ENCODE measurements at regions not wholly inside any gene's neighbourhood (a gene's known extent, or its start where the extent isn't known, plus 50 kb on each side); places are given as distances from the start of the nearest gene placed in this dataset.
"Not testable (repeated sequence)": the region's sequence is repeated elsewhere in the genome, so short reads cannot be mapped to it uniquely, and the experiment has no call there.

DNA sequence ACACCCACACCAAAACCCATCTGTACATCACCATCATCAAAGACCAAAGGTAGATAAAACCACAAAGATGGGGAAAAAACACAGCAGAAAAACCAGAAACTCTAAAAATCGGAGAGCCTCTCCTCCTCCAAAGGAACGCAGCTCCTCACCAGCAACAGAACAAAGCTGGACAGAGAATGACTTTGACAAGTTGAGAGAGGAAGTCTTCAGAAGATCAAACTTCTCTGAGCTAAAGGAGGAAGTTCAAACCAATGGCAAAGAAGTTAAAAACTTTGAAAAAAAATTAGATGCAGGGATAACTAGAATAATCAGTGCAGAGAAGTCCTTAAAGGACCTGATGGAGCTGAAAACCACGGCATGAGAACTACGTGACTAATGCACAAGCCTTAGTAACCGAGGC, 247.5 kb upstream of the ERBB4 start:
- not testable (repeated sequence) for DNase-seq (ENCODE audit: low read depth in 2 of 2)

DNA sequence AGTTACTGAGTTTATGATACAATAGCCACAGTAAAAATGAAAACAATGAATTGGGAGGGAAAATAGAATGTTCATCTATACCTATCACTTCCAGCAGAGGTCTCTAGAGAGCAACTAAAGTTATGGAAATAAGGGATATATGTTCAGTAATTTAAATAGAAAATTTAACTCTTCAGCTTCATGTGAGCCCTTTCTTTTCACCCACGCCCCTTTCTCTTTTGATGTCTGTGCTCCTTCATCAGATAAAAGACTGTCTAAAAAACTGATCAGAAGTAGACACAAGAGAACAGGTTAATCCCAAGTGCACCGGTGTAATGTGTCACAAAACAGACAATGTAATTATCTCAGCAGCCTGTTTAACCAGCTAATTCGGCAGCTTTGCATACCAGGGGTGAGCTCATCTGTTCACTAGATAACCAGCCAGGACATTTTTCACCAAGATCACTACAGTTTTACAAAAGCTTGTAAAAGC, 238.5 kb upstream of the ERBB4 start:
- no peak for DNase-seq (ENCODE audit: low read depth in 2 of 2)

DNA sequence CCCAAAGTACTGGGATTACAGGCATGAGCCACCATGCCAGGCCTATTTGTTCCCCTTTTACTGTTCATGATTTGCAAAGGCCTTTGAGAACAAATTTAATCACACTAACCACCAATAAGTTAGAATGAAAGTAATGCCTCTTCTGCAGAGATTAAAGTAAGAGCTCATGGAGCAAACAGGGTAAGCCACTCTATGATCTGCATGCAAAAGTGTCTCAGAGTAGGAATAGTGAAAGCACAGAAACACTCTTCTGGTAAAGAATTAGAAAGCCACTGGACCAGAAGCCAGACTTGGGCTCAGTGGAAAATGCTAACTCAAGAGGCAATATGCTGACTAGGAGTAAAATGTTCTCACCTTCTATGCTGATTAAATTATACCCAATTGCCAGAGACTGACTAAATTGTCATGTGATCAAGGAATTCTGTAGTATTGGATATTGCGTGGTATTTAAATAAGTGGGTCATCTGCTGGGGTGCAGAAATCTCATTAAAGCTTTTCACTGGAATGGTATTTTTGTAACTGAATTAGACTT, 235.3 kb upstream of the ERBB4 start:
- no peak for DNase-seq (ENCODE audit: low read depth in 2 of 2)

DNA sequence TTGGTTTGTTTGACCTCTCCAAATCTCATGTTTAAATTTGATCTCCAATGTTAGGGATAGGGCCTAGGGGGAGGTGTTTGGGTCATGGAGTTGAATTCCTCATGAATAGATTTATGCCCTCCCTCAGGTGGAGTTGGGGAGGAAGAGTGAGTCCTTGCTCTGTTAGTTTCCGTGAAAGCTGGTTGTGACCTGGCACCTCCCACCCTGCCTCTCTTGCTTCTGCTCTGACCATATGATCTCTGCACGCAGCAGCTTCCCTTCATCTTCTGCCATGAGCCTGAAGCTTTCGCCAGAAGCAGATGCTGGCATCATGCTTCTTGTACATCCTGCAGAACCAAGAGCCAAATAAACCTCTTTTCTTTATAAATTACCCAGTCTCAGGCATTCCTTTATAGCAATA, 231.6 kb upstream of the ERBB4 start:
- no peak for DNase-seq (ENCODE audit: low read depth in 2 of 2)

DNA sequence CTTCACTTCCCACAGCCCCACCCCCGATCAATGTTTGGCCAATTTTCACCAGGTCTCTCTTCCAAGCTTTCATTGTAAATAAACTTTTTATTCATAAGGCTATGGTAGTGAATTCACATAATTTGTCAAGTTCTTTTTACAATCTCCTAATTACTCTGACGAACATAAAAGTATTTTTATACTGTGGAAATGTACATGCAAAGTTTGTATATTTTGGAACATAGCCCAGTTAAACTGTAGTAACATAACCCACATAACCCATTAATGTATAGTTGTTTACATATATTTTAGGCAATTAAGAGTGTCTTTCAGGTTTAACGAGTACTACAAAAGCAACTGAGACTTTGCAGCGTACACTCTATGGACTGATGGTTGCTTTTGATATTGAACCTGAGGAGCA, 228.3 kb upstream of the ERBB4 start:
- DNase-seq (ENCODE audit: low read depth in 2 of 2), result no peak

DNA sequence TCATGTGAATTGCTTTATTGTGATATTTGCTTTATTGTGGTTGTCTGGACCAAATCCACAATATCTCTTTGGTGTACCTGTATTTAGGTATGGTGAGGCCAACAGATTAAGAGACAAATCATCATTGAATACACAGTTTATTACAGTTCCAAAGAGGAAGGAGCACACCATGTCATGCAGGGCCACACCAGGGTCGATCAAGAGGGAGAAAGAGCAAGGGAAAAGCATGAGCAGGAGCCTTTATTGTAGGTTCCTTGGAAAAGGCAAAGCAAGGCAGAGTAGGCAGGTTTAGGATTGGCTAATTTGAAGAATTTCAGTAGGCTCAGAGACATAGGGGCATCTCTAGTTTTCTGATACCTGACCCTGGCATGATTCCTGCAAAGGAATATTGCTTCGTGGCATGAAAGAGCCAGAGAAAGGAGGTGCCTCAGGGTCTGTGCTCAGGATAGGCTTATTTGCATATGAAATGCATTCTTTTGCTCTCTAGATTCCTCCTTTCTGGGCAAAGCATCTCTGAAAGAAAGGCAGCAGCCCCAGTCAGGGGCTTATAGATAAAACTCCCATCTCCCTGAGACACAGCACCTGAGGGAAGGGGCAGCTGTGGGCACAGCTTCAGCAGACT, 214.2 kb upstream of the ERBB4 start:
- DNase-seq (ENCODE audit: low read depth in 2 of 2), result no peak

DNA sequence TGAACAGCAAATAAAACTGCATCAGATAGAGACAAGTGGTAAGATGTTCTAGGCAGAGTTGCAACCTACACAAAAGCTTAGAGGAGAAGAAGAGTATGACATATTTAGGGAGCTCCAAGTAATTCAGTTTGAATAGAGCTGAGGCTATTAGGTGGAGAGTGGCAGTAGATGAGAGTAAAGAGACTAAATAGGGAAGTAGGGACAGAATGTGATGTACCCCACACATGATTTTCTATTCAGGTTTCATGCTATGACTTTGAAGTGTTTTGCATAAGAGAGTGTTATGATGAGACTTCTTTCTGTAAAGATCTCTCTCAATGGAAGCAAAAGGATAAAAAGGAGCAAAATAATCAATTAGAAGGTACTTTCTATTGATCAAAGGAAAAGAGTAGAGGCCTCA, 206.8 kb upstream of the ERBB4 start:
- DNase-seq (ENCODE audit: low read depth in 2 of 2), result no peak

DNA sequence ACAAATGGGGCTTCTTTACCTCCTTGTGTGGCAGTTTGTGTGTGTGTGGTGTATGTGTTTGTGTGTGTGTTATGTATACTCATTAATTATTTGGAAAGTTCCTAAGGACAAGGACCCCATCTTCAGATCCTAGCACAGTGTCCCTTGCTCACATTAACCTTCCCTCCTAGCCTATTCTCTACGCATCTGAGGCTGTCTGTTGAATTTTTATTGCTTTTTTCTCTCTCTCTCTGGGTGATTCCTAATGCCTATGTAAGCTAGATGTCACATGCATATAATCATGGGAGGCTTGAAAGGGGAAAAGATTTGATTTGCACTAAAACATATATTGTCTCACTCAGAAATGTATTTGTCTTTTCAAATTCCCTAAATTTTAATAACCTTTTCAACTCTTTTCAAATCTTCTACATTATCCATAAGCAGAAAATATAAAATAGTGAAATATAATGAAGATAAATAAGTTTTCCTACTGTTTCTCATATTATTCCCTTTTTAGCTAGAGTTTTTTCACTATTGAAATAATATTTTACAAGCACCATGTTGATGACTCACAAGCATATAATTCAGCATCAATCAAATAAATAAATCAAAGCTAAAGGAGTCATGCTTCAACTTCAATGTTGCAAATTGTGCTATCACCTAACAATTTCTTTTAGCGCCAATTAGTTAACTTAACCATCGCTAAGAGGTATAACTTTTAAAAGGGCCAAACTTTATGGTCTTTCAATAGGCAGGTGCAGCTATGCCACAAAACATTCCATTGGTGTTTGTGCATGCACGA, 199.0 kb upstream of the ERBB4 start:
- DNase-seq (ENCODE audit: low read depth in 2 of 2), result no peak

DNA sequence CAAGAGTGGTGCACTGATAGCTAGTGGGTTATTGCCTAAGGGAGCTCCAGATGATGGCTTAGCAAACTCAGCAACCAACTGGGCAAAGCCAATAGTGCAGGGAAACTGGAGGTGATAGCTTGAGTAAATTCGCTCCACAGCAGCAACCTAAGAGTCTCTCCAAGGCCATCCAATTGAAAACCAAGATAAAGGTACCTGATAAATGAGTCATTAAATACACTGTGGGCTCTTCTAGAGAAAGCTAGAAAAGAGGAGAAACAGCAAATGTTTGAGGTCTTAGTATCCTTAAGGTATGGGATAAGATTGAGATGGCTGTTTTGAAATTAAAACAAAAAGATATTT, 197.8 kb upstream of the ERBB4 start:
- no peak for DNase-seq (ENCODE audit: low read depth in 2 of 2)

DNA sequence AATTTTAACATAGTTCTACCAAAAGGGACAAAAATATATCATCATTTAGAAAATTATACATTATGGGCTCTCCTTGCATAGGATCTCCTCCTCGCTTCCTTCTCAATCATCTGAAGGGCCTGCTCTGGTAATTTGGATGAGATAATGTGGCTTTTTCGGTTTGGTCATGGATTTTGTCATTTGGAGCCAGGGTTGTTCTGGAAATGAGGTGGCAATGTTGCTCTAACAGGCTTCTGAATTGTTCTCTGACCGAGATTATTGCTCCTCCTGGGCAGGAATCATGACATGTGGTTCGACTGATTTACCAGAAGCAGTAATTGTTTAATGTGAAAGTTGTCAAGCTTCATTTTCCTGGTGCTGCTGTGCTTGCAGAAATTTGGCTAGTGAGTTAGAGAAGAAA, 194.7 kb upstream of the ERBB4 start:
- no peak for DNase-seq (ENCODE audit: low read depth in 2 of 2)

DNA sequence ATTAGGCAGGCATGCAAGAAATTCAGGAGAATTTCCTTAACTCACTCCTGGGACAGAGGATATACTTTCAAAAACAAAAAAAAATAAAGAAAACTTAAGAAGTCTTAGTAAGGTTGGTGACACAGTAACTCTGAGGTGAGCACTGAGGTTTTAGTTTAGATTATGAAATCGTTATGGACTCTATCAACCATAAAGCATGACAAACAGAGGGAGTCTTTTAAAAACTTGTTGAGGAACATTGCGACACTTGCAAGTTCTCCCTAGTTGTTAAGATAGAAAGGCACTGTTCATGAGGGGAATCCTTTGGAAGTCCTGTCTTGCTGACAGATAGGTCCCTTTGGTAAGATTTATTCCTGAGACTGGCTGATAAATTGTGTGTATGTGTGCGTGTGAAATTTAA, 194.3 kb upstream of the ERBB4 start:
- DNase-seq (ENCODE audit: low read depth in 2 of 2), result no peak

DNA sequence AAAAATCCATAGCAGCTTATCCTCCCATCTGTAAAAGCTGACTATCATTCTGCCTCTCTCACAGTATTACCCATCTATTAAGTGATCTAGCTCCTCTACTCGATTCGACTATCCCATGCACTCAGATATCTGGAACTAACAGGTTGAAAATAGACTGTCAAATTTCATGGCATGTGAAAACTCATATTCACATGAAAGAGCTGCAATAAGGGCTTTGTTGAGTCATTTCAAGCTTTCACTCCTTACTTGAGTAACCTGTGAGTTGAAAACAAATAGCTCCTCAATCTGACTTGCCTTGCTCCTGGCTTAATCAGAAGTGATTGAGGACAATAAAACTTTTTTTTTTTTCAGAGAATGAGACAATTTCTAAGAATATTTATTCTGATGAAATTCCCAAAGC, 192.4 kb upstream of the ERBB4 start:
- DNase-seq (ENCODE audit: low read depth in 2 of 2), result no peak

DNA sequence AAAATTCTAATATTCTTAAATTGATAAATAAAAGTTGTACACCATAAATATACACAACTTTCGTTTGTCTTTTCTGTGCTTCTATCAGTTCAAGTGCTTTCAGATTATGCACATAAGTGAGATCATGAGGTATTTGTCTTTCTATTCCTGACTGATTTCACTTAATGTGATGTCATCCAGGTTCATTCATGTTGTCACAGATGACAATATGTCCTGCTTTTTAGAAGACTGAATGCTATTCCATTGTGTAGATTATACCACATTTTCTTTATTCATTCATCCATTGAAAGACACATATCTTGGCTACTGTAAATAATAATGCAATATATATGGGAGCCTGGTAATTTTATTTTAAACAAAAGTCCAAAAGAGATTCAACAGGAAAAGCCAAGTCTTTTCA, 190.1 kb upstream of the ERBB4 start:
- no peak for DNase-seq (ENCODE audit: low read depth in 2 of 2)

DNA sequence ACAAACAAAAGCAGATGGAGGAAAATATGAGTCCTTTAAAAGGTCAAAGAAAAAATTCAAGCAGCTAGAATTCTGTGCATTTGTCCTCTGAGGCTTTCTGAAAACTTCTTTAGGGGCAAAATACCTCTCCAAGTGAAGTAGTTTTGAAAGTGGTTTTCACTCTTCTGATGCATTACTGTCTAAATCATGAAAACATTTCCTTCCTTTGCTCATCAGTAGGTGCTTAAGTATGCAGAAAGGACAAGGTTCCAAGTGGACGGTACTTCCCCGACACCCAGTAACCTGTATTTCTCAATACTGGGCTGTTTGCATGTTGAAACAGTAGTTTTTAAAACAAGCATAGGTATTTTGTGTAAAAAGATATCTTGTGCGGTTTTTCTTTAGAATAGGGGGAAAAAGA, 189.1 kb upstream of the ERBB4 start:
- no peak for DNase-seq (ENCODE audit: low read depth in 2 of 2)

DNA sequence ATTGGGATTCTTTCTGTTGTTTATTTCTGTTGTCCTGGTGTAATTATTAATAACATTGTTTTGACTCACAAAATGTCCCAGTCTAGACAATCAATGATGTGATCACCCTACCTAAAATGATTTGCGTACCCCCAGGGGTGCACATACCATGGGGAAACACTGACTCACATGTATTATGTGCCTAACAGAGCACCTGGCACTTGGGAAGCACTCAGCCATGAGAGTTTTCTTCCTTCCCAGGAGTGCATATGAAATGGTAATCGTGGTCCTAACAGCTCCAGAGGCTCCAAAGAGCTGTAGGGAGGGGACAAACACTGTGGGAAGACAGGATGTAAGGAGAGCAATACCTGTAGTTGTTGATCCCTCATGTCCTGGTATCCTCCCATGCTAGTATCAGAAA, 187.8 kb upstream of the ERBB4 start:
- no peak for DNase-seq (ENCODE audit: low read depth in 2 of 2)

DNA sequence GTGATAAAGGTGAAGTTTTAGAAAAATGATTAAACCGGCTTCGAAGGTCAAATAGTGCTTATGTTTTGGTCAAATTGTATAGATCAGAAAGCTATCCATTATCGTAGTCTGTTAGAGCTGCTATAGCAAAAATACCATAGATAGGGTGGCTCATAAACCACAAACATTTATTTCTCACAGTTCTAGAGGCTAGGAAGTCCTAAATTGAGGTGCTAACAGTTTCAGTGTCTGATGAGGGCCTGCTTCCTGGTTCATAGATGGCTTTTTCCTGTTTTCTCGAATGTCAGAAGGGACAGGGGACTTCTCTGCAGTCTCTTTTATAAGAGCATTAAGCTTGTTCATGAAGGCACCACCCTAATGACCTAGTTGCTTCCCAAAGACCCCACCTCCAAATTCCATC, 186.6 kb upstream of the ERBB4 start:
- no peak for DNase-seq (ENCODE audit: low read depth in 2 of 2)

DNA sequence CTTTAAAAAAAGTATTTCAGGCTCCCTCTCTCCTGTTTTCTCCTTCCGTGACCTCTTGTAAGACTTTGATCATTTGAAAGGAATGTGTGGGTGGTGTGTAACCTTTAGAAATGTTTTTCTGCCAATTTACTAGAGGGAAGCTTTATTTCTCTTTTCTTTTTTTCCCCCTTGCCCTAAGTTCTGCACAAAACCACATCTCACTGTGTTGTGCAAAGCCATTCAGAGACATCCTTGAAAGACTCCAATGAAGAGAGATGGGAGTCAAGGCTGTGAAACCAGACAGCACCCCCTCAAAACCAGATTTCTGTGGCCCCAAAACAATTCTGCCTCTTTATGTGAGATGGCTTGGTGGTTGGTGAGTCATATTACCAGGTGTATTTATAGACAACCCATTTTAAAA, 184.6 kb upstream of the ERBB4 start:
- no peak for DNase-seq (ENCODE audit: low read depth in 2 of 2)

DNA sequence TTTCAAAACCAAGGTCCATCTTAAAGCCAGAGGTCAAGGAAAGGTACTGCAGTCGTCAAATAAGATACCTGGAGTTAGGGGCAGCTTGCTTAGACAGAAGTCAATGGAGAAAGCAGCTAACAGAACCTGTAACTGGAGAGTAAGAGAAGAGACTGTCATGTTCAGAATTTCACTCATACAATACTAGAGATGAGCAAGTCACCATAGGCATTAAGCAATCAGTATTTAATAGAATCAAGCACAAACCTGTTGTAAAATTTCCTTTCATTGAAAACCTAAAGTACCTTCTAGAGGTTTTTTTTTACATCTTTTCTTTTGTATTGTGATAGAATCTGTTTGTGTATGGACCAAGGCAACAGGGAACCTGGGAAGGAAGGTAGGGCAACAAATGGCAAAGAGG, 183.4 kb upstream of the ERBB4 start:
- DNase-seq (ENCODE audit: low read depth in 2 of 2), result no peak

DNA sequence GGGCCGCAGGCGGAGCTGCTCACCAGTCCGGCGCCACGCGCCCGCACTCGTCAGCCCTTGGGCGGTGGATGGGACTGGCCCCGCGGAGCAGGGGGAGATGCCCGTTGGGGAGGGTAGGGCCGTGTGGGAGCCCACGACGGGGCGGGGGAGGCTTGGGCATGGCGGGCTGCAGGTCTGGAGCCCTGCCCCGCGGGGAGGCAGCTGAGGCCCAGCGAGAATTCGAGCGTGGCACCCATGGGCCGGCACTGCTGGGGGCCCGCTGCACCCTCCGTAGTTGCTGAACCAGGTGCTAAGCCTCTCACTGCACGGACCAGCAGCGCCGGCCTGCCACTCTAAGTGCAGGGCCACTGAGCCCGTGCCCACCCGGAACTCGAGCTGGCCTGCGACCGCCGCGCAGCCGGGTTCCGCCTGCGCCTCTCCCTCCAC, 182.4 kb upstream of the ERBB4 start:
- DNase-seq (ENCODE audit: low read depth in 2 of 2), result no peak

DNA sequence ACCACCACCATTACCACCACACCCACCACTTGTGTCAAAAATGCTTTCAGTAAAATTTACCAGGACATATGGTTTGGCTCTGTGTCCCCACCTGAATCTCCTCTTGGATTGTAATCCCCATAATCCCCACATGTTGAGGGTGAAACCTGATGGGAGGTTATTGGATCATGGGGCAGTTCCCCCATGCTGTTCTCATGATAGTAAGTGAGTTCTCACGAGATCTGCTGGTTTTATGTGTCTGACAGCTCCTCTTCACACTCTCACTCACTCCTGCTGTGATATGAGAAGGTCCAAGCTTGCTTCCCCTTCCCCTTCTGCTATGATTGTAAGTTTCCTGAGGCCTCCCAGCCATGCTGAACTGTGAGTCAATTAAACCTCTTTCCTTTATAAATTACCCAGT, 176.8 kb upstream of the ERBB4 start:
- DNase-seq (ENCODE audit: low read depth in 2 of 2), result not testable (repeated sequence)

DNA sequence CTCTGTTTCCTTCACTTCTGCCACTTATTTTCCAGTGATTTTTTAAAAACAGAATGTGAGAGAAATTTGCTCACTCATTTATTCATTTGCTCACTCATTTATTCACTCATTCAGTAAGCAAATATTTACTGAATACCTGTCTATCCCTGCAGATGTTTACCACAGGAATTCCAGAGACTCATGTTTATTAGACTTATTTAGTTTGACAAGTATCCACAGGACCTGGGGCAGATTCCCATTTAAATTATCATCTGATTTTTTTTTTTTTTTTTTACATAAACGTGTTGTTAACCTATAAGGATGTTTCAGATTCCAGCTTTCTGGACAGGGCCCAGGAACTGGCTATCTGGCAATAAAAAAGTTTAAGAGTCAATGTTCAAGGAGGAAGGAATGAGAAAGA, 175.1 kb upstream of the ERBB4 start:
- no peak for DNase-seq (ENCODE audit: low read depth in 2 of 2)

DNA sequence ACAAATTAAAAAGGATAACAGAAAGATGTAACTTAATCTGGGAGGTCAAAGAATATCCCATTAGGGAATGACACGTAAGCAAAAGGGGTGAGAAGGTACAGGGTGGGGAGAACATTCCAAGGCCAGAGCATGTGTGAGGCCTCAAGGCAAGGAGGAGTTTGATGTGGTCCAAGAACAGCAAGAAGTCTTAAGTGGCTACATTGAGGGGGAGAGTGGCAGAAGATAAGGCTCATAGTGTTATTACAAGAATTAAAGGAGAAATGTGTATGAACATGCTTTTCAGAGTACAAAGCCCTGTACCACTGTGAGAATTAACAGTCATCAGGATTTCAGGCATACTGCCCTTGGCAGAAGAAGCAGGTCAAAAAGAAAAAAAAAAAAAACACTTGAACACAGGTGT, 174.4 kb upstream of the ERBB4 start:
- DNase-seq (ENCODE audit: low read depth in 2 of 2), result no peak

DNA sequence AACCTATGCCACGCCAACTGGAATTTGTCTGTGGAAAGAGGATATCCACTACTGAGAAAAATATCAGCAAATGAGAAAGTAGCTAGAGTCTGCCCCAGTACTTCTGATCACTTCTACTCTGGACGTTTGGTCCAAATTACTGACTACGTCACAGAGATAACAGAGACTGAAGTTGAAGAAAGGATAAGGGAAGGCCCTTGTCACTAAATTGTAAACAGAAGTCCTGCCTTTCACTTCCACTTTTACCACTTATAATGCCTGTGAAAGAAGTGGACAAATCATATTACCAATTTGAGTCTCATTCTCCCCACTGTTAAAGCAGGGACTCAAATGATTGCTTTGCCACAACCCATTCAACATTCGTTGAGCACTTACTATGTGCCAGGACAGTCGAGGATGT, 173.9 kb upstream of the ERBB4 start:
- DNase-seq (ENCODE audit: low read depth in 2 of 2), result no peak

DNA sequence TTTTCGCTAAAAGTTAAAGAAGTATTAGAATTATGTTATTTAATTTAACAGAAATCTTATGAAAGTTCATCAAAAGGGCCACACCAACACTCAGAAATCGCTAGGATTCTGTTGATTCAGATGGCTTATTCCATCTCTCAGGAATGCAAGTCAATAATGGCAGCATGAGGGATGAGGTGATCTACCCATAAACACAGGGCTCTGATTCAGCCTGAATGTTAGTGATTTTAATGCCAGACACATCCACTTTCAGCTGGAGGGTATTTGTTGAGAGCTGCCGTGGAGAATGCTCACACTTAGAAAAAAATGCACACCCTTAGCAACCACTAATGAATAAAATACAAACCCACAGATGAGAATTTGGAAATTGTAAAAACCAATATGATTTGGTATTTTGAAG, 173.3 kb upstream of the ERBB4 start:
- DNase-seq (ENCODE audit: low read depth in 2 of 2), result no peak
